Skeletal muscle cell (primary cell): ENCODE measurements at regions not wholly inside any gene's neighbourhood (a gene's known extent, or its start where the extent isn't known, plus 50 kb on each side); places are given as distances from the start of the nearest gene placed in this dataset.
"Not testable (repeated sequence)": the region's sequence is repeated elsewhere in the genome, so short reads cannot be mapped to it uniquely, and the experiment has no call there.

ENCODE experiments used
- DNase-seq: peaks from one replicate; pipeline ENCODE4 v3.0.0-alpha.2; 2010; ENCODE audit warnings: low read depth
- H3K4me3 ChIP-seq: 2 replicates; pipeline ENCODE4 v1.5.1; 2011; ENCODE audit warnings: low read depth, mild to moderate bottlenecking, control low read depth, low read length, moderate library complexity

DNA sequence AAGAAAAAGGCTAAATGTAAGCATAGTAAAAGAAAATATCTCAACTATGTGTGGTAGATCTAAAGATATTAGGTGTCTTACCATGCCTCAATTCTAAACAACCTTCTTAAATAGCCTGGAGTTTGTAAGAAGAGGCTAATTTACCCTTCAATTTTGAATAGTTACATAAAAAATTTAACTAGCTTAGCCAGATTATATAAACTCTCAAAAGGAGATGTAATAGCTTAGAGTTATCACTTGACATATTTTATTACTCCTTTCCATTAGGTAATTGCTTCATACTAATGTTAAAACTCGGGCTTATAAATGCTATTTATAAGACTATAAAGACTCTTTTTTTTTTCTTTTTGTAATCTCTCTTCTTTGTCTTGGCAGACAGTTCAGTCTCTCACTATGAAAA, 297.5 kb upstream of the PABPC4L start:
- no peak overlapping the region for H3K4me3 ChIP-seq
- no peak for DNase-seq

DNA sequence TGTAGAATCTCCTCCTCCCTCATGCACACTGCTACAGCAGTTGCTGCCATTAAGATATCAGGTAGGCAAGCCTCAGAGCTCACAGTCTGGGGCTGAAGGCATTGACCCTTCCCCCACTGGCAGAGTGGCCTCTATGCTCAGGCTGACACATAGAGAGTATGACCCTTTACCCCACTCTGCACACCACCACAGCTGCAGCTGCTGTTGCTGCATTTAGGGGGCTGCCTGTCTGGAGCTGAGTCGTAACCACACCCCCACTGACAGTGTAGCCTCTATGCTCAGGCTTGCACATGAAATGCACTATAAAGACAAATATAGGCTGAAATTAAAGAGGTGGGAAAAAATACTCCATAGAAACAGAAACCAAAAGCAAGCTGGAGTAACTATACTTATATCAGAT, 289.3 kb upstream of the PABPC4L start:
- DNase-seq: peak; percentile 6
- H3K4me3 ChIP-seq: no peak overlapping the region

DNA sequence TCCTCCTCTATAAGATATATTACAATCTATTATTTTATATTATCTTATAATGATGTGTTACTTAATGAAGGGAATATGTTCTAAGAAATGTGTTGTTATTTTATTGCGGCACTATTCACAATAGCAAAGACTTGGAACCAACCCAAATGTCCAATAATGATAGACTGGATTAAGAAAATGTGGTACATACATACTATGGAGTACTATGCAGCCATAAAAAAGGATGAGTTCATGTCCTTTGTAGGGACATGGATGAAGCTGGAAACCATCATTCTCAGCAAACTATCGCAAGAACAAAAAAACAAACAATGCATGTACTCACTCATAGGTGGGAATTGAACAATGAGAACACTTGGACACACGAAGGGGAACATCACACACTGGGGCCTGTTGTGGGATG, 281.9 kb upstream of the PABPC4L start:
- not testable (repeated sequence) for DNase-seq, H3K4me3 ChIP-seq

DNA sequence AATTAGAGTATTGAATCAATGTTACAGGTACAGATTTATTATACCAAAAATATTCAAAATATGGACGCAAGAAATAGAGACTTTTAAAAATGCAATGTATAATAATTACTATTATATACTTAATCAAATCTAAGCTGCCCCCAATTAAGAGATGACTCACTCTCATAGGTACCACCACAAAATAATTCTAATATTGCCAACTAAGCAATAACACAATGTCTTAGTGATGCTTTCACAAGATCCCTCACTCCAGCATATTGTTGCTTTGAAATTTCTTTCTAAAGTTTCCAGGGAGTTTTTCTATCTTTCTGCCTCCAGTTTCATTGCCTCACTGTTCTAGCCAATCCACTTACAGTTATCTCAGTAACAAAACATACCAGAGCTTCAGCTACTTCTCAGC, 270.0 kb upstream of the PABPC4L start:
- no peak overlapping the region for H3K4me3 ChIP-seq
- no peak for DNase-seq

DNA sequence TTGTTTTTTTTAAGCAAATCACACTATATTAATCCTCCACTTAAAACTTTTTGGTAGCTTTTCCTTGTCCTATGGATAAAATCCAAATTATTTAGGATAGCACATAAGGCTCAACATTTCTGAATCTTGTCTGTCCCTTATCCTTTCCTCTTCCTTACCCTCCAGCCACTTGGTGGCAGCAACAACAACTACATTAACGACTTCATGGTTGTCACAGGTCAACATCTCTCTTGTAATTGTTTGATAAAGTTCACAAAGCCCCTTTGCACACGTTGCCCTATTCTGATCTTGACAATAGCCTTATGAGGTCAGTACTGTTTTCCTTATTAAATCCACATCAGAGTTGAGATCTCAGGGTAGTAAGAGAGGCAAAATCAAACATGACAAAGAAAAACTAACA, 269.0 kb upstream of the PABPC4L start:
- DNase-seq: no peak
- H3K4me3 ChIP-seq: no peak overlapping the region

DNA sequence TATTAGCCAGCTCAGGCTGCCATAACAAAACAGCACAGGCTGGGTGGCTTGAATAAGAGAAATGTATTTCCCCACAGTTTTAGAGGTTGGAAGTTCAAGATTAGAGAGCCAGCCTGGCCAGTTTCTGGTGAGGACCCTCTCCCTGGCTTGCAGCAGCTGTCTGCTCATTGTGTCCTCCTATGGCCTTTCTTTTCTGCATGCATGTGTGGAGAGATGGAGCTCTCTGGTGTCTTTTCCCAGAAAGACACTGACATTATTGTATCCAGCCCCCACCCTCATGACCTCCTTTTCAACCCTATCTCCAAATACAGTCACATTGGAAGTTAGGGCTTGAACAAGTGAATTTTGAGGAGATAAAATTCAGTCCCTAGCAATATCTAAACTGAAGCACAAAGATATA, 263.8 kb upstream of the PABPC4L start:
- no peak overlapping the region for H3K4me3 ChIP-seq
- no peak for DNase-seq

DNA sequence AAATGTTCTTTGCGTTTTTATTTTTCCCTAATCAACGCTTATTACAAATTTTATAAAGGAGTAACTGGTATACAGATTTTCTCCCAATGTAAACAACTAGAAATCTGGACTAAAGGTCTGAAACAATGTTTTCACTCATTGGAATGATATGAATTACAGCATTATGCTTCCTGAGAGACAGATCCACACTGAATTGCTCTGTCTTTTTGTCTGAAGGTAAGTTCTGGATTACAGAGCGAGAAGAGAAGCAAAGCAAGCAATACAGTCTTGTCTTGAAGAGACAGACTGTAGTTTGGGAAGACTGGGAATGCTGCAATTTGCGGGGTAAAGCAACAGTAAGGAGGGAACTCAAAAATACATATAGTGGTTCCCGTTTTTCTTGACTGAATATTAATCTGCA, 262.2 kb upstream of the PABPC4L start:
- H3K4me3 ChIP-seq: no peak overlapping the region
- no peak for DNase-seq

DNA sequence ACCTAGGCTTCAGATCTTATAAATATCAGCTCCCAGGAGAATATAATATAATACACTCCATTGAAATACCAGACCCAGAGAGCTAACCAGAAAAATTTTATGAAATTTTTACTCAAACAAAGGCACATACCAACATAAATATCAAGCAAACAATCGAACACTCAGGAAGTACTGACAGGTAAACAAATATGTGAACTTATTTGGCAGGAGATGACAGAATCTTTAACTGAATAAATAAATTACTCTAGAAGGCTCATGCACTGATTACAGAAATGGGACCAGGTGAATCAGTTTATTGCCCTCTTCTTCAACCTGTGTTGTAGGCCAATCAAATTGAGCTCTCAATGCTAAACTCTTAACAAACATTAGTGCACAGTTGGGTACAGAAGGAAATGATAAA, 225.2 kb upstream of the PABPC4L start:
- no peak for DNase-seq
- no peak overlapping the region for H3K4me3 ChIP-seq

DNA sequence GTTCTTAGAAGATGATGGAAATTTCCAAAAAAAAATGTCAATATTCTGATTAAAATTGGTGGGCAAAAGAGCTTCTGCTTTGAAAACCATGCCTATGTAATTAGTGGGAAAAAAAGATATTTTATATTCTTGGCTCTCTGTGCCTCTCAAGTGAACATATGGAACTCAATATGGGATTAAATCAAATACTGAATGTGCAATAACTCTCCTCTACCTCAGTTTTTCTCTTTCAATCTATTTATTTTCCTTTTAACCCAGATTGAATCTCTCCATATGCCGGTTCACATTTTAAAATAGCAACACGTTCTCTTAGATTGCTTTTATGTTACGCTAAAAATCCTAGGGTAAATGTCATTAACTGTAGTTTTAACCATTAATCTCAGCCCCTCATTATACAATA, 224.2 kb upstream of the PABPC4L start:
- no peak overlapping the region for H3K4me3 ChIP-seq
- DNase-seq: no peak

DNA sequence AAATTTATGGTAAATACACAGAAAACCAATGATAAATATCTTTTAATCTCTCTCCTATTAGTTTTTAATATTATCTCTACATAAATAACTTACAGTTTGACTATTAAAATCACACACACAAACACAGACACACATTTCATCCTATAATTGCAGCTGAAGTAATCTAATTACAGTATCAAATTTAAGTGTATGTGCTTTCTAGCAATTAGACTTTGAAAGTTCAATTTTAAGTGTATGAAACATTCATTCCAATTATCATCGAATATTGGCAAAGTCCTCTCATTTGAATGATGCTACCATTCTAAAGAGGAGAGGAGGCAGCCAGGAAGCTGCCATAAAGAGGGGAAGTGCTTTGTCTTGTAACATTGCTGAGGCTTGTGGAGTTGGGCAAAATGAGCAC, 221.2 kb upstream of the PABPC4L start:
- no peak overlapping the region for H3K4me3 ChIP-seq
- DNase-seq: no peak

DNA sequence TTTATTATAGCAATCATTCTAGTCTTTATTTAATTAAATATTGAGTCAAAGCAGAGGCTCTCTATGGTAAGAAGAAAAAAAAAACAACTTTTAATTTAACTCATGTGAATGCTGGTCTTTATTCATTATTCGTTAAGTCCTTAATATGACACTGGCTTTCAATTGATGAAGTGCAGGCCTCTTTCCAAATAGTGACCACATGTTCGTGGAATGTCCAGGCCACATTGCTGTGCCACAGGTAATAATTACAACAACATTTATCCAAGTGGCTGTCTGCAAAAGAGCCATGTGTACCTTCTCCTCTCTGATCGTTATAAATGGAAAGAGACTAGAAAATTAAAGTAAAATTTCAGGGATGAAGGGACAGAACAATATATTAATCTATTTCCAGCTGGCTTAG, 220.1 kb upstream of the PABPC4L start:
- H3K4me3 ChIP-seq: no peak overlapping the region
- no peak for DNase-seq

DNA sequence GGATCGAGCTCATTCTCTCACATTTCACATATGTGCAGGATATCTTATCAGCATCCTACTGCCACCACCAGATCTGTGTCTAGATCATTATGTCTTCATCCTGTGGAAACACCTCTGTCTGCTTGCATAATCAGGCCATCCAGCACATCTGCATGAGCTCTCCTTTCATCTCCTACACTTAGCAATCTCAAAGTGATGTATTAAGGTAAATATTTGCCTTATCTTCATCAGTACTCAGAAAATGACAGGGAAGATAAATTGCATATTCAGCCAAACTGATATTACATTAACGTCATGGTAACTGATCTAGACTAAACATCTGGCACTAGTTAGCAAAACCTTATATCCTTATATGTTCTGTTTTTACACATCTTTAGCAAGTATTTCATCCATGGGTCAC, 207.3 kb upstream of the PABPC4L start:
- no peak for DNase-seq
- no peak overlapping the region for H3K4me3 ChIP-seq

DNA sequence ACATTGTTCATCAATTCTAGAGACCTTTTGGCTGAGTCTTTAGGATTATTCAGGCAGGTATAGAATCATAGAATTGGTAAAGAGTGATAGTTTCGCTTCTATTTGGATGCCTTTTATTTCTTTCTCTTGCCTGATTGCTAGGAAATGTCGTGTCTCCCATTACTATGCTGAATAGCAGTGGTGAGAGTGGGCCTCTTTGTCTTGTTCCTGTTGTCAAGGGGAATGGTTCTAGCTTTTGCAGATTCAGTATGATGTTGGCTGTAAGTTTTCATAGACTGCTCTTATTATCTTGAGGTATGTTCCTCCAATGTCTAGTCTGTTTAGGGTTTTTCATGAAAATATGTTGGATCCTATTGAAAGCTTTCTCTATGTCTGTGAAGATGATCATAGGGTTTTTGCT, 200.2 kb upstream of the PABPC4L start:
- no peak overlapping the region for H3K4me3 ChIP-seq
- no peak for DNase-seq

DNA sequence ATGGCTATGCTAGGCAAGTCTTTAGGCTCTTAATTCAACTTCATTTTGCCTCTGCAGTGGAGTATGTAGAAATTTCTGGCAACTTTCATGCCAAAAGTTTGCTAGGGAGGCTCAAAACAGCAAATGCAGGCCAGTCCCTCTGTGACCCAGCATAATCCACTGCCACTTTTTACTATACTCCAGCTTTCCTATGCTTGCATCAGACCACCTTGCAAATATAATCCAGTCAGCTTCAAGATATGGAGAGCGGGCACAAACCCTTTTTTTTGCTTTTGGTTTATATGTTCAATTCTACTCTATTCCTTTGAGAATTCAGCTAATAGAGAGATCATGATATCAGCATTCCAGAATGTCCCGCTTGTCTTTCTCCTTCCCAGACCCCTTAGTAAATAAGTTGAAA, 192.0 kb upstream of the PABPC4L start:
- no peak overlapping the region for H3K4me3 ChIP-seq
- no peak for DNase-seq

DNA sequence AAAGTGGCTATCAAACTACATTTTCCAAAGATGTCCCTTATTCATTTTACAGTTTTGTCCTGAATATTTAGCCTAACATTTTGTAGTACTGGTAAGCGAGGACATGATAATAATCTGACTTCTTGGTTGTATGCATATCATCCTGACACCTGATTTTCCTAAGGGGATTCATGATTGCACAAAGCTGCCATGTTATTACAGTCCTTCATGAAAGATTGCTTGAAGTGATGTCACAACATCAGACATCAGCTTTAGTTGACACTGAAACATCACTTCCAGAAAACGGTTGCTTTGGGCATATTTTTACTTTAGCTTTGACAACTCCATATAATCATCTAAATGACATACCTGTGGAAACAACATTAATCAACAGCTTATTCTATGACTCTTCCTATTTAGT, 188.7 kb upstream of the PABPC4L start:
- H3K4me3 ChIP-seq: no peak overlapping the region
- no peak for DNase-seq

DNA sequence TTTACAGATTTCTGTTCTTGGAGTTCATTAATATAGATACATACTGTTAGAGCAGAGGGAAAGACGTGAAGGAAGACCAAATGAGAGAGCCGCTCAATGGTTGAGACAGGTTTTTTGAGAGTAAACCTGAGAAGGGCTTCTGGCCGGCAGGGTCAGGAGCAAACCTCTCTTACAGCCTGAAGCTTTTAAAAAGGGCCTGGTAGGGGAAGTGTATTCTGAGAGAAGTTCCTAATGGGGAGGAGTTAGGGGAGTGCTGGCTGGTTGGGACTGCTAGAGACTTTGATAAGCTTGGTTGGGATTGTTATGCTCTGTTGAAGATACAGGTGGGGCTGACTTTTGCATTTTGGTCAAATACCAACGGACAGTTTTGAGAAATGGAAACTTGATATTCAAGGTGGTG, 186.8 kb upstream of the PABPC4L start:
- H3K4me3 ChIP-seq: no peak overlapping the region
- DNase-seq: no peak

DNA sequence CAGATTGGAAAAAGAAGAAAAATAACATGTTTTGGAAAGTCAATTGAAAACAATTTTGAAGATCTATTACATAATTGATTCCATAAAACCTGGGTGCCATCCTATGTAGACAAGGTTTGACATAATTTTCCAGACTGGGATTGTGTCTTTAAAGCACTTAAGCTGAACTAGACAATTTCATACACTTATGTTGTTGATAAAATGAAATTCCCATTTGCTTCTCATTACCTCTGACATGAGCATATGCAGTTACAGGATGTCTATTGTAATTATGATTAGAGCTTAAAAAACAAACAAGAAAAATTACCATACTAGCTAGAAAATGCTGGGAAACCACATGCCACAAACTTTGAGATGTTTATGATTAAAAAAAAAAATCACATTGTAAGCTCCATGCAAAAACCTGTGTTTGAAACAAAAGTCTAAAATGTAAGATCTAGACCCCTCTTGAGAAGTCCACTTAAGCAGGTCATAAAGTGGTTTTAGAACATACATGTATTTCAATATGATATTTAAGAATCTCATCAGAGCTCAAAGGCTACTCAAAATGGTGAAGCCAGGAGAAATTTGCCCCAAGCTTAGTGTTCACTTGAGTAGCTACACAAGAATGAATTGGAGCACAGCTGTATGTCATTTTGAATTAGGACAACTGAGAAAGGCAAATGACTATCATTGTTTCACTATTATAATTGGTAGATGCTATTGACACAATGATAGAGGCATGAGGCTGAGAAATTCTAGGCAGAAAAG, 181.1 kb upstream of the PABPC4L start:
- DNase-seq: no peak
- H3K4me3 ChIP-seq: no peak overlapping the region

DNA sequence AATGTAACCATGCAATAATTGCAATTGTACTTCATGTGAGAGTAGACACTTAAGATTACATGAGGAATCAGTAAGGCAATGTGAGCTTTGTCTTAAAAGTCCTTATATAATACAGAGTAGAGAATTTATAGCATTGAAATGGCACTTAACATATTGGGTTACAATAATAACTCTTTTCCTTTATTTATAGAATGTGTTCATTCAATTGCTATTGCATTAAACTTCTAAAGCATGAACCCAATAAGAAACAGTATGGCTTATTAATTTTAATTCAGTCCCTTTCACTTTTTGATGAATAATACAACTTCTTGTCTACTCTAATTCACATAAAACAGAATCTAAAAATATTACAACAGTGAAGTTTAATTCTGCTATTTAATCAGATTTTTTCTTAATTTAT, 174.2 kb upstream of the PABPC4L start:
- no peak overlapping the region for H3K4me3 ChIP-seq
- no peak for DNase-seq

DNA sequence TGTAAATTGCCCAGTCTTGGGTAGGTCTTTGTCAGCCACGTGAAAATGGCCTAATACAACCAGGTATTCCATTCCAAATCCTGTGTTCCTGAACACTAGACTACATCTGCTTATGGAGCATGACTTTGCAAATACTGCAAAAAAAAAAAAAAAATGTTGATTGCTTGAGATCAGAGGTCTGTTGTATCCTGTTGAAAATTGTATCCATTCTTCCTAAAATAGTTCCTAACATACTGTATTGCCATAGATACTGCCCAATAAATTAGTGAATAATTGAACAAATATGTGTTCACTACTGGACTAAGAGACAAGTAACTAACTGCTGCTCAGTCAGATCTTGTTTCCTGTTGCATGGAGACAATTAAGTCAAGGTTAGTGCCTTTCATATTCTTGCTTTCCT, 164.3 kb upstream of the PABPC4L start:
- H3K4me3 ChIP-seq: no peak overlapping the region
- DNase-seq: no peak

DNA sequence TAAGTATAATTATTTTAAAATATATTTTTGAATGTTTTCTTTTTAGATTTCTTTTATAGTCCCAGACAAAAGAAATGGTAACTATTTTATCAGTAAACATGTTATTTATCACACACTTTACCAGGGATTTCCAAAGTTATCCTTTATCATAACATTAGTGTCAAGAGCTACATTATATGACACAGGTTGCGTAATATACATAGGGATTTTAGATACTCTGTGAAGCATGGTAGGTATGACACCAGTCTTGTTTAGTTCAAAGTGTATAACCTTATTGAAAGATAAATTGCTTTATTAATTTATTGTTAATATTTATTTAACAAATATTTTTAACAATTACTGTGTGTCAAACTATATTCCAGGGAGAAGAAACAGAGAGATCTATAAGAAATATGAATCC, 163.3 kb upstream of the PABPC4L start:
- DNase-seq: no peak
- no peak overlapping the region for H3K4me3 ChIP-seq

DNA sequence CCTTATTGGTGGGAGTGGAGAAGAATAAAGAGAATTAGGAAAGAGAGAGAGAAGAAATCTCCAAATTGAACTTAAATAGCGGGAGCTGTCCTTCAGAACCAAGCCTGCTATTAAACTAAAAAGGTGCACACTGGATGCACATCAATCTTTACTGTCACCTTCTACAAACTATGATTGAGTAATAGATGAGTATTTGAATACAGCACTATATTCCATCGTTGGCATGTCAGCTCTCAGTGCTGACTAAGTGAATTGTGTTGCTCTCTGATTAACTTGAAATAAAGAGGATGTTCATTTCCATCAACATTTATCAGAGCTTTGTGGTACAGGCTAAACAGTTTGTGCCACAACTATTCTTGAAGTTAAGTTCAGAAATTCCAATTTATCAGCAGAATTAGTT, 143.7 kb upstream of the PABPC4L start:
- no peak overlapping the region for H3K4me3 ChIP-seq
- no peak for DNase-seq

DNA sequence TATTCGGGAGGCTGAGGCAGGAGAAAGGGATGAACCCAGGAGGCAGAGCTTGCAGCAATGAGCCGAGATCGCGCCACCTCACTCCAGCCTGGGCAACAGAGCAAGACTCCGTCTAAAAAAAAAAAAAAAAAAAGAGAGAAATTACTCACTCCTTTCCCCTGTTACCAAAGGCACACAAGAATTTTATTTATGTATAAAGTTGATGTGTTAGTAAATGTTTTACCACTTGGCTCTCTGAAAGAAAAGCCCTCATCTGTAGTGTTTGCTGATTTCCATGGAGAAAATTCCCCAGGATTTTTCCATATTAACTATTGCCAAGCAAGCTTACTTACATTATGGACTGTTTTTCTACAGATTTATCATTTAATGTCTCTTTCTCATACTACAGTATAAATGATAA, 142.1 kb upstream of the PABPC4L start:
- no peak for DNase-seq
- no peak overlapping the region for H3K4me3 ChIP-seq
